Activated CD4-positive, alpha-beta memory T cell treated with anti-CD3 and anti-CD28 coated beads for 36 hours (primary cell): ENCODE measurements at regions not wholly inside any gene's neighbourhood (a gene's known extent, or its start where the extent isn't known, plus 50 kb on each side); places are given as distances from the start of the nearest gene placed in this dataset.
A peak's percentile ranks its signal among the peaks of the same experiment; 100 is the strongest.

Experiments used
- CTCF ChIA-PET: fragments of 350-600 bp; sonication (Branson Sonifier 250); formaldehyde crosslinking; loops from one replicate; lab custom pipeline; 2021; ENCODE audit warnings: antibody characterized with exemption, inconsistent platforms; lab: Charles Lee
- POLR2A ChIA-PET: fragments of 350-600 bp; sonication (Branson Sonifier 250); formaldehyde crosslinking; loops from one replicate; lab custom pipeline; 2021; ENCODE audit warnings: antibody characterized with exemption; lab: Charles Lee
- DNase-seq: peaks from one replicate; pipeline ENCODE4 v3.0.0-alpha.2; 2020
- H3K27ac Mint-ChIP-seq: one replicate; pipeline ENCODE4 v1.8.0; 2021; ENCODE audit warnings: mixed read lengths
- H3K27me3 Mint-ChIP-seq: one replicate; pipeline ENCODE4 v1.8.0; 2021; ENCODE audit warnings: mixed read lengths
- H3K36me3 Mint-ChIP-seq: one replicate; pipeline ENCODE4 v1.8.0; 2021; ENCODE audit warnings: mixed read lengths
- H3K4me1 Mint-ChIP-seq: one replicate; pipeline ENCODE4 v1.8.0; 2021; ENCODE audit warnings: low read depth, mixed read lengths
- H3K4me3 Mint-ChIP-seq: one replicate; pipeline ENCODE4 v1.8.0; 2021; ENCODE audit warnings: mild to moderate bottlenecking, mixed read lengths
- H3K9me3 Mint-ChIP-seq: one replicate; pipeline ENCODE4 v1.8.0; 2021; ENCODE audit warnings: mixed read lengths
- intact Hi-C: fragments of 100-400 bp; cut with micrococcal nuclease; formaldehyde crosslinking; loops from one replicate; pipeline ENCODE4 v1.15.1; 2023

GRCh38 chrX:39527025-39527424 is 570.7 kb downstream of the BCOR start:
- H3K27ac Mint-ChIP-seq, result no peak overlapping the region
- H3K4me3 Mint-ChIP-seq, result no peak overlapping the region
- intact Hi-C loops, result no loop called here
- H3K27me3 Mint-ChIP-seq, result no peaks in the 10 kb centered on the region
- DNase-seq, result no peak
- H3K4me1 Mint-ChIP-seq, result no peaks in the 10 kb centered on the region
- no peaks in the 10 kb centered on the region for H3K36me3 Mint-ChIP-seq
- H3K9me3 Mint-ChIP-seq, result peaks cover 3% of the 10 kb centered on the region
- ChIA-PET CTCF (no interaction called here), POLR2A (no interaction called here)

GRCh38 chrX:39528161-39528916 is 569.4 kb downstream of the BCOR start:
- Mint-ChIP-seq H3K4me1 (peaks cover 9% of the 10 kb centered on the region), H3K9me3 (peaks cover 5% of the 10 kb centered on the region), H3K36me3 (no peaks in the 10 kb centered on the region), H3K4me3 (no peak overlapping the region), H3K27ac (no peak overlapping the region), H3K27me3 (no peaks in the 10 kb centered on the region)
- intact Hi-C loops, result no loop called here
- no peak for DNase-seq
- ChIA-PET CTCF (no interaction called here), POLR2A (no interaction called here)

- Mint-ChIP-seq H3K4me3 (no peak overlapping the region), H3K27me3 (peaks cover 7% of the 10 kb centered on the region), H3K27ac (peak overlapping the region; percentile 20), H3K9me3 (peaks cover 5% of the 10 kb centered on the region), H3K36me3 (no peaks in the 10 kb centered on the region), H3K4me1 (peaks cover 11% of the 10 kb centered on the region)
- DNase-seq, result no peak
- ChIA-PET CTCF (no interaction called here), POLR2A (no interaction called here)
- intact Hi-C loops, result no loop called here
Measured at GRCh38 chrX:39532761-39533160, 565.0 kb downstream of the BCOR start.

GRCh38 chrX:39534949-39535348 is 562.8 kb downstream of the BCOR start:
- ChIA-PET CTCF (no interaction called here), POLR2A (no interaction called here)
- Mint-ChIP-seq H3K9me3 (peaks cover 5% of the 10 kb centered on the region), H3K27me3 (peaks cover 7% of the 10 kb centered on the region), H3K27ac (no peak overlapping the region), H3K4me3 (no peak overlapping the region), H3K36me3 (no peaks in the 10 kb centered on the region), H3K4me1 (peaks cover 11% of the 10 kb centered on the region)
- intact Hi-C loops, result no loop called here
- DNase-seq, result no peak

GRCh38 chrX:39536211-39536610 is 561.5 kb downstream of the BCOR start:
- no peak overlapping the region for H3K27ac Mint-ChIP-seq
- ChIA-PET POLR2A (no interaction called here), CTCF (no interaction called here)
- no peak overlapping the region for H3K4me3 Mint-ChIP-seq
- H3K9me3 Mint-ChIP-seq, result peaks cover 5% of the 10 kb centered on the region
- intact Hi-C loops, result no loop called here
- peaks cover 7% of the 10 kb centered on the region for H3K27me3 Mint-ChIP-seq
- DNase-seq, result no peak
- H3K36me3 Mint-ChIP-seq, result no peaks in the 10 kb centered on the region
- H3K4me1 Mint-ChIP-seq, result peaks cover 11% of the 10 kb centered on the region

- POLR2A ChIA-PET, result no interaction called here
- no peak for DNase-seq
- intact Hi-C loops, result no loop called here
- CTCF ChIA-PET, result no interaction called here
- peaks cover 6% of the 10 kb centered on the region for H3K36me3 Mint-ChIP-seq
- no peak overlapping the region for H3K27ac Mint-ChIP-seq
- H3K4me3 Mint-ChIP-seq, result no peak overlapping the region
- peaks cover 17% of the 10 kb centered on the region for H3K9me3 Mint-ChIP-seq
- H3K4me1 Mint-ChIP-seq, result no peaks in the 10 kb centered on the region
- peaks cover 2% of the 10 kb centered on the region for H3K27me3 Mint-ChIP-seq
Measured at GRCh38 chrX:39541881-39542280, 555.9 kb downstream of the BCOR start.

GRCh38 chrX:39542316-39542715 is 555.4 kb downstream of the BCOR start:
- no peaks in the 10 kb centered on the region for H3K4me1 Mint-ChIP-seq
- no peak for DNase-seq
- H3K9me3 Mint-ChIP-seq, result peaks cover 17% of the 10 kb centered on the region
- ChIA-PET POLR2A (no interaction called here), CTCF (no interaction called here)
- H3K36me3 Mint-ChIP-seq, result peaks cover 6% of the 10 kb centered on the region
- intact Hi-C loops, result no loop called here
- no peak overlapping the region for H3K27ac Mint-ChIP-seq
- no peaks in the 10 kb centered on the region for H3K27me3 Mint-ChIP-seq
- no peak overlapping the region for H3K4me3 Mint-ChIP-seq

- intact Hi-C loops, result no loop called here
- Mint-ChIP-seq H3K4me1 (peaks cover 8% of the 10 kb centered on the region), H3K4me3 (no peak overlapping the region), H3K27me3 (no peaks in the 10 kb centered on the region), H3K36me3 (no peaks in the 10 kb centered on the region), H3K27ac (no peak overlapping the region), H3K9me3 (peaks cover 2% of the 10 kb centered on the region)
- CTCF ChIA-PET, result no interaction called here
- DNase-seq, result peak; percentile 8
- POLR2A ChIA-PET, result no interaction called here
Measured at GRCh38 chrX:39550795-39551361, 546.9 kb downstream of the BCOR start.

GRCh38 chrX:39551762-39552161 is 546.0 kb downstream of the BCOR start:
- H3K4me3 Mint-ChIP-seq, result no peak overlapping the region

GRCh38 chrX:39555431-39555830 is 542.3 kb downstream of the BCOR start:
- intact Hi-C loops, result no loop called here
- Mint-ChIP-seq H3K36me3 (no peaks in the 10 kb centered on the region), H3K4me1 (peaks cover 8% of the 10 kb centered on the region), H3K9me3 (no peaks in the 10 kb centered on the region), H3K27me3 (no peaks in the 10 kb centered on the region), H3K4me3 (no peak overlapping the region), H3K27ac (no peak overlapping the region)
- CTCF ChIA-PET, result no interaction called here
- POLR2A ChIA-PET, result no interaction called here
- no peak for DNase-seq

More at GRCh38 chrX:39551762-39552161, 546.0 kb downstream of the BCOR start:
- ChIA-PET CTCF (no interaction called here), POLR2A (interaction anchor here (1.0 kb wide), 1 partner anchor 26 kb away, joined by 4 read pairs; no protein-coding TSS in a partner anchor)
- Mint-ChIP-seq H3K36me3 (no peaks in the 10 kb centered on the region), H3K9me3 (peaks cover 2% of the 10 kb centered on the region), H3K27me3 (no peaks in the 10 kb centered on the region), H3K4me1 (peaks cover 8% of the 10 kb centered on the region), H3K27ac (no peak overlapping the region)
- intact Hi-C loops, result no loop called here
- no peak for DNase-seq

GRCh38 chrX:39556056-39556455 is 541.7 kb downstream of the BCOR start:
- ChIA-PET POLR2A (no interaction called here), CTCF (no interaction called here)
- intact Hi-C loops, result no loop called here
- H3K27ac Mint-ChIP-seq, result no peak overlapping the region
- no peaks in the 10 kb centered on the region for H3K27me3 Mint-ChIP-seq
- DNase-seq, result no peak
- no peaks in the 10 kb centered on the region for H3K9me3 Mint-ChIP-seq
- peaks cover 8% of the 10 kb centered on the region for H3K4me1 Mint-ChIP-seq
- no peak overlapping the region for H3K4me3 Mint-ChIP-seq
- no peaks in the 10 kb centered on the region for H3K36me3 Mint-ChIP-seq

- POLR2A ChIA-PET, result no interaction called here
- DNase-seq, result no peak
- CTCF ChIA-PET, result interaction anchor here (1.0 kb wide), 1 partner anchor 171 kb away, joined by 3 read pairs; no protein-coding TSS in a partner anchor
- no peaks in the 10 kb centered on the region for H3K4me1 Mint-ChIP-seq
- no peaks in the 10 kb centered on the region for H3K36me3 Mint-ChIP-seq
- intact Hi-C loops, result no loop called here
- no peak overlapping the region for H3K4me3 Mint-ChIP-seq
- no peaks in the 10 kb centered on the region for H3K27me3 Mint-ChIP-seq
- H3K27ac Mint-ChIP-seq, result no peak overlapping the region
- H3K9me3 Mint-ChIP-seq, result no peaks in the 10 kb centered on the region
Measured at GRCh38 chrX:39559229-39559628, 538.5 kb downstream of the BCOR start.

- Mint-ChIP-seq H3K36me3 (no peaks in the 10 kb centered on the region), H3K4me3 (no peak overlapping the region), H3K27ac (no peak overlapping the region), H3K4me1 (no peaks in the 10 kb centered on the region), H3K27me3 (no peaks in the 10 kb centered on the region), H3K9me3 (no peaks in the 10 kb centered on the region)
- ChIA-PET CTCF (no interaction called here), POLR2A (no interaction called here)
- intact Hi-C loops, result no loop called here
- DNase-seq, result no peak
Measured at GRCh38 chrX:39560271-39560670, 537.5 kb downstream of the BCOR start.
